NCI-H2029 treated with DMSO at 0.1 percent for 48 hours (cell line): ENCODE measurements at regions not wholly inside any gene's neighbourhood (a gene's known extent, or its start where the extent isn't known, plus 50 kb on each side); places are given as distances from the start of the nearest gene placed in this dataset.
"Not testable (repeated sequence)": the region's sequence is repeated elsewhere in the genome, so short reads cannot be mapped to it uniquely, and the experiment has no call there.

ENCODE experiments used
- DNase-seq: peaks from one replicate; lab custom pipeline; 2025; lab: John Stamatoyannopoulos, UW

GRCh38 chr13:100766570-100766969, 92.0 kb upstream of the TMTC4 start:
- DNase-seq: not testable (repeated sequence)

- no peak for DNase-seq
Measured at GRCh38 chr13:100764937-100765336, 90.3 kb upstream of the TMTC4 start.

DNA sequence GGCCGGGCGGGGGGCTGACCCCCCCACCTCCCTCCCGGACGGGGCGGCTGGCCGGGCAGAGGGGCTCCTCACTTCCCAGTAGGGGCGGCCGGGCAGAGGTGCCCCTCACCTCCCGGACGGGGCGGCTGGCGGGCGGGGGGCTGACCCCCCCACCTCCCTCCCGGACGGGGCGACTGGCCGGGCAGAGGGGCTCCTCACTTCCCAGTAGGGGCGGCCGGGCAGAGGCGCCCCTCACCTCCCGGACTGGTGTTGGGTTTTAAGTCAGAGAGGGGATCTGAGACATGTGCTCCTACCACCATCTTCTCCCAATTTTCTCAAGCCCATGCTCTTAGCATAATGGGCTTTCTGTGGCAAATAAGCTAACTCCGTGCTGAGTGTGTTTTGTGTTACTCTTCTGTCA, 87.5 kb upstream of the TMTC4 start:
- not testable (repeated sequence) for DNase-seq

GRCh38 chr13:100755891-100756290, 81.3 kb upstream of the TMTC4 start:
- DNase-seq: no peak

DNA sequence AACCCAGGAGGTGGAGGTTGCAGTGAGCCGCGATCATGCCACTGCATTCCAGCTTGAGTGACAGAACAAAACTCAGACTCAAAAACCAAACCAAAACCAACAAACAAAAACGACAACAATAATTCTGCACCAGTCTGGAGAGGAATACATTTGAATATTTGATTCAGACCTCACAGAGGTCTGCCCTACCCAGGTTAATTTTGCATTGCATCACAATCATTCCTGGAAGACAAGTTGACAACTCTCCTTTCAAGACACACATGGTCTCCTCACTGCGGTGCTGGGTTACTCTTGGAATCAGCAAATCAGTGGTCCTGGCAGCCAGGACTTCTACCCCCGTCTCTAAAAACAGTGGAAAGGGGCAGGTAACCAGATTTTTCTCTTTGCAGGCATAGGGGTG, 79.9 kb upstream of the TMTC4 start:
- DNase-seq: no peak

GRCh38 chr13:100753376-100753775, 78.8 kb upstream of the TMTC4 start:
- DNase-seq: no peak

DNA sequence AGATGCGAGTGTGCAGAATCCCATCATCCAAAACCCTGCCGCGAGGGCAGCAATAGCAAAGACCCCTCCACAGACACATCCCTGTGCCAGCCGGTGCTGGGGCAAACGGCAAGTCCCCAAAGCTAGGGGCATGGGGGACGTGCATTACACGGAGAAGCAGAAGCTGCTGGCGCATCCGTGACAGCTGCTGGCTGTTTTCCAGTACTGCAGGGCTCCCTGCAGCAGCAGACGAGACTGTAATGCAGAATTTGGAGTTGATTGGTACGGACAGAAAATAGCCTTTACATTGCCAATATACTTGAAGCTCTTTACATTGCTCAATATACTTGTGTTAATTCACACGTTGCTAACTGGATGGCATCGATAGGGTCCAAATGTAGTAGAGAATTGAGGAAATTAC, 77.2 kb upstream of the TMTC4 start:
- DNase-seq: no peak

GRCh38 chr13:100746953-100747683, 72.5 kb upstream of the TMTC4 start:
- DNase-seq: no peak

GRCh38 chr13:100738176-100738855, 63.7 kb upstream of the TMTC4 start:
- no peak for DNase-seq

DNA sequence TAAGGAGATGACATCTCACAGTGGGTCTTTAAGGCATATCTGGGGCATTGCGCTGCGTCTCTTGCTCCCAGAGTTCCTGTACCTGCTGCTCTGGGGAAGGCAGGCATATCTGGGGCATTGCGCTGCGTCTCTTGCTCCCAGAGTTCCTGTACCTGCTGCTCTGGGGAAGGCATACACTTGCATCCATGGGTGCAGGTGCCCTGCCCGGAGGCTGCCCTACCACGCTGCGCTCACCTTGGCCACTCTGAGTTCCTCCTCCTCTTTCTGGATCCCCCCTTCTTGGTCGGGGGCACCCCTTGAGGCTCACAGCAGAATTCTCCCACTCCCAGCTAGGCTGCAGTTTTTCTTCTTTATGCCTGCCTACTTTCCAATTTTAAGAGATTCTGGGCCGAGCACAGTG, 60.9 kb upstream of the TMTC4 start:
- no peak for DNase-seq

DNA sequence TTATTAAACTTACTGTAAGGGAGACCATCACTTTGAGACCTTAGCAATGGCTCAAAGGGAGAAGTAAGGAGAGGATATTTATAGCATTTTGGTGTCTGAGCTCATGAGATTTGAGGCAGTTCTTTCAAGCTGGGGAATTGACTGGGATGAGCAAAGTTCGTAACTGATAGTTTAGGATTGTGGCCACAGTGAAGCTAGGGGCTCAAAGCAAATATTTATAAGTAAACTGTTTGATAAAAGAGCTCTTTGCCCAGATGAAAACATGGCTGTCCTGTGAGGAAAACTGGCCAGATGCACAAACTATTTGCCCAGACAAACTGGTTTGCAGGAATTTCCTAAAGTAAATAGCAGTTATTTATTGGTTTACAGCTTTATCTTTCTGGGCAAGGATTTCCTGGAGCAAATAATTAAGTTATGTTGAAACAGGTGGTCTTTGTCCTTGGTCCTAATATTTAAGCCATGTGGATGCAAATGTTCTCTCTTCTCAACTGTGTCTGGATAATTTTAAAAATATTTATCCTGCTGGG, 59.7 kb upstream of the TMTC4 start:
- DNase-seq: no peak

GRCh38 chr13:100733261-100733660, 58.7 kb upstream of the TMTC4 start:
- DNase-seq: no peak

- DNase-seq: no peak
Measured at GRCh38 chr13:100728201-100728600, 53.6 kb upstream of the TMTC4 start.

DNA sequence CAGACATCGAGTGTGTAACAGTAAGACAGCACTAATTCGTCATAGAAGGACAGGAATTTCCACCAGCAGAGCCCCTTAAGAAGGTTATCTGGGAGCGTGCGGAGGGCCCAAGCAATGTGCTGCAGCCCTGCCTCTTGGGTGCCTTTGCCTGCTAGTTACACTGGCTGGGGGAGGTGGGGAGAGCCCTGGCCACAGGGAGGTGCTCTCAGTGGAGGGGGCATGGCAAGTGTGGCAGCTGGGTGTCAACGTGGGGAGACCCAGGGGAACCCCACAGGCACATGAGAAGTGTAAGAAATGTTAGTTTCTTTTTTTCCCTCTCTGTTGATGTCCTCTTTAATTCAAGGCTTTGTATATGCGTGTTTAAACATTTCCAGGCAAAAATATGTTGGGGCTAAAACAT, 50.9 kb upstream of the TMTC4 start:
- DNase-seq: no peak

GRCh38 chr13:100724568-100724967, 50.0 kb upstream of the TMTC4 start:
- DNase-seq: no peak
